T-cell (primary cell): ENCODE measurements at regions not wholly inside any gene's neighbourhood (a gene's known extent, or its start where the extent isn't known, plus 50 kb on each side); places are given as distances from the start of the nearest gene placed in this dataset.
"Not testable (repeated sequence)": the region's sequence is repeated elsewhere in the genome, so short reads cannot be mapped to it uniquely, and the experiment has no call there.

ENCODE experiments used
- ATAC-seq, 4 experiments: fragments of 200-7000 bp in 3 of 4; fragments of 150-1000 bp in 1 of 4; cut with Tn5 transposase; replicated peaks in 1 of 4; 1 replicate in 3 of 4; 2 replicates in 1 of 4; pipeline ENCODE4 v1.10.0; 2021; ENCODE audit warnings: moderate library complexity in 3 of 4, mild to moderate bottlenecking in 2 of 4, moderate number of reproducible peaks in 1 of 4
- CTCF ChIA-PET, 2 donors: fragments of 300-600 bp; sonication (Branson Sonifier 250); formaldehyde crosslinking; loops; one replicate each; lab custom pipeline; 2022; ENCODE audit warnings: antibody characterized with exemption in 2 of 2; lab: Charles Lee
- POLR2A ChIA-PET, 2 donors: fragments of 300-600 bp; sonication (Branson Sonifier 250); formaldehyde crosslinking; loops; one replicate each; lab custom pipeline; 2022; ENCODE audit warnings: antibody characterized with exemption in 2 of 2; lab: Charles Lee
- DNase-seq, 35 experiments: peaks; one replicate each; pipeline versions ENCODE4 v3.0.0 to v3.0.0-alpha.2; 2013 to 2023
- H3K27ac ChIP-seq: one replicate; pipeline ENCODE4 v1.5.1; 2013; ENCODE audit warnings: low read length
- H3K27me3 ChIP-seq, 2 experiments: replicated peaks in 1 of 2; 1 replicate in 1 of 2; 2 replicates in 1 of 2; pipeline versions ENCODE4 v1.6.1 to v1.7.0; 2013; ENCODE audit warnings: low read length in 1 of 2, mixed read lengths in 1 of 2; ENCODE audit not compliant: control insufficient read depth in 2 of 2, insufficient read depth in 2 of 2; ENCODE audit errors: extremely low read depth in 1 of 2
- H3K36me3 ChIP-seq, 2 donors: 1 replicate in 1 of 2; 2 replicates in 1 of 2; pipeline versions ENCODE4 v1.6.1 to v1.7.0; 2013; ENCODE audit warnings: low read length in 1 of 2; ENCODE audit not compliant: control insufficient read depth in 2 of 2, insufficient read depth in 1 of 2; ENCODE audit errors: extremely low read depth in 1 of 2
- H3K4me1 ChIP-seq, 2 experiments: 1 replicate in 1 of 2; 2 replicates in 1 of 2; pipeline versions ENCODE4 v1.6.1 to v1.7.0; 2013; ENCODE audit warnings: low read length in 2 of 2, mixed read lengths in 1 of 2; ENCODE audit not compliant: insufficient read depth in 2 of 2, control insufficient read depth in 1 of 2; ENCODE audit errors: extremely low read depth in 1 of 2
- H3K4me3 ChIP-seq, 2 donors: 1 replicate in 1 of 2; 2 replicates in 1 of 2; pipeline versions ENCODE4 v1.5.1 to v1.7.0; 2013; ENCODE audit warnings: mild to moderate bottlenecking in 2 of 2, low read length in 1 of 2, moderate library complexity in 1 of 2; ENCODE audit not compliant: control insufficient read depth in 1 of 2; ENCODE audit errors: extremely low read depth in 1 of 2
- H3K9me3 ChIP-seq: 2 replicates; pipeline ENCODE4 v1.7.0; 2013
- H3K27ac Mint-ChIP-seq, 2 donors: one replicate each; pipeline ENCODE4 v1.8.0; 2020 to 2021; ENCODE audit warnings: mild to moderate bottlenecking in 2 of 2, mixed read lengths in 2 of 2
- H3K27me3 Mint-ChIP-seq, 2 donors: one replicate each; pipeline ENCODE4 v1.8.0; 2021 to 2022; ENCODE audit warnings: mixed read lengths in 2 of 2
- H3K36me3 Mint-ChIP-seq: one replicate; pipeline ENCODE4 v1.8.0; 2021; ENCODE audit warnings: mixed read lengths
- H3K4me1 Mint-ChIP-seq, 3 donors: one replicate each; pipeline ENCODE4 v1.8.0; 2020 to 2022; ENCODE audit warnings: mixed read lengths in 3 of 3, mild to moderate bottlenecking in 1 of 3
- H3K4me3 Mint-ChIP-seq, 3 donors: one replicate each; pipeline ENCODE4 v1.8.0; 2020 to 2022; ENCODE audit warnings: mild to moderate bottlenecking in 3 of 3, mixed read lengths in 3 of 3, moderate library complexity in 3 of 3
- H3K9me3 Mint-ChIP-seq, 3 donors: one replicate each; pipeline ENCODE4 v1.8.0; 2020 to 2022; ENCODE audit warnings: mixed read lengths in 3 of 3
- WGBS: methylation state at CpG from one replicate; pipeline ENCODE4 v1.1.5; 2013; ENCODE audit warnings: missing lambda C conversion rate; ENCODE audit not compliant: insufficient coverage; 5-methylcytosine and 5-hydroxymethylcytosine counted together

GRCh38 chr7:90061077-90061476 lies 93.2 kb upstream of the STEAP1 start:
- ChIA-PET CTCF (no interaction called here), POLR2A (no interaction called here)
- Mint-ChIP-seq H3K9me3 (no peaks in the 10 kb centered on the region), H3K4me3 (no peak overlapping the region), H3K36me3 (no peaks in the 10 kb centered on the region), H3K27ac (no peak overlapping the region), H3K4me1 (no peaks in the 10 kb centered on the region), H3K27me3 (peaks cover 3 to 4% of the 10 kb centered on the region in 2 donors)
- no peak overlapping the region for H3K27ac ChIP-seq
- no peak for DNase-seq
- H3K4me1 ChIP-seq: no peaks in the 10 kb centered on the region
- H3K27me3 ChIP-seq: no peaks in the 10 kb centered on the region
- no peaks in the 10 kb centered on the region for H3K9me3 ChIP-seq
- ATAC-seq: no peak
- no CpG with 5 or more reads among the region's 2 CpGs for WGBS
- no peak overlapping the region for H3K4me3 ChIP-seq
- no peaks in the 10 kb centered on the region for H3K36me3 ChIP-seq

GRCh38 chr7:90064370-90064769 lies 89.9 kb upstream of the STEAP1 start:
- no peaks in the 10 kb centered on the region for H3K36me3 Mint-ChIP-seq
- no CpG with 5 or more reads among the region's 2 CpGs for WGBS
- H3K9me3 Mint-ChIP-seq: no peaks in the 10 kb centered on the region
- Histone ChIP-seq H3K36me3 (no peaks in the 10 kb centered on the region), H3K4me1 (no peaks in the 10 kb centered on the region), H3K4me3 (no peak overlapping the region), H3K27ac (no peak overlapping the region), H3K27me3 (no peaks in the 10 kb centered on the region), H3K9me3 (no peaks in the 10 kb centered on the region)
- H3K27me3 Mint-ChIP-seq: peaks cover 6 to 9% of the 10 kb centered on the region in 2 donors
- DNase-seq (no peak), ATAC-seq (no peak)
- CTCF ChIA-PET: no interaction called here
- POLR2A ChIA-PET: no interaction called here
- no peak overlapping the region for H3K4me3 Mint-ChIP-seq
- H3K4me1 Mint-ChIP-seq: no peaks in the 10 kb centered on the region
- H3K27ac Mint-ChIP-seq: no peak overlapping the region

- ATAC-seq: no peak
- Histone ChIP-seq H3K4me3 (no peak overlapping the region), H3K27me3 (no peaks in the 10 kb centered on the region), H3K27ac (no peak overlapping the region), H3K36me3 (no peaks in the 10 kb centered on the region), H3K9me3 (no peaks in the 10 kb centered on the region), H3K4me1 (no peaks in the 10 kb centered on the region)
- H3K27ac Mint-ChIP-seq: no peak overlapping the region
- H3K36me3 Mint-ChIP-seq: no peaks in the 10 kb centered on the region
- no peaks in the 10 kb centered on the region for H3K4me1 Mint-ChIP-seq
- 27% methylated on average over 2 of the region's 5 CpGs for WGBS
- no peak overlapping the region for H3K4me3 Mint-ChIP-seq
- ChIA-PET POLR2A (interaction anchor here in 1 of 2 donors (0.7 kb wide), 1 partner anchor 11 kb away, joined by 10 read pairs; no protein-coding TSS in a partner anchor), CTCF (no interaction called here)
- H3K27me3 Mint-ChIP-seq: peaks cover 6 to 12% of the 10 kb centered on the region in 2 donors
- no peak for DNase-seq
- no peaks in the 10 kb centered on the region for H3K9me3 Mint-ChIP-seq
These were observed 87.1 kb upstream of the STEAP1 start for GRCh38 chr7:90067171-90067570.

GRCh38 chr7:90070238-90070637 lies 84.0 kb upstream of the STEAP1 start:
- H3K4me1 Mint-ChIP-seq, H3K36me3 Mint-ChIP-seq, H3K4me3 ChIP-seq, H3K4me1 ChIP-seq, CTCF ChIA-PET, H3K27me3 ChIP-seq, H3K9me3 ChIP-seq, H3K27ac ChIP-seq, H3K4me3 Mint-ChIP-seq, DNase-seq, H3K9me3 Mint-ChIP-seq, H3K36me3 ChIP-seq, POLR2A ChIA-PET, ATAC-seq, H3K27ac Mint-ChIP-seq: not testable (repeated sequence)
- WGBS: 53% methylated on average over 3 of the region's 4 CpGs
- peaks cover 6 to 12% of the 10 kb centered on the region in 2 donors for H3K27me3 Mint-ChIP-seq

- H3K27ac Mint-ChIP-seq: no peak overlapping the region
- Histone ChIP-seq H3K36me3 (no peaks in the 10 kb centered on the region), H3K4me1 (no peaks in the 10 kb centered on the region), H3K27me3 (no peaks in the 10 kb centered on the region), H3K4me3 (no peak overlapping the region), H3K27ac (no peak overlapping the region), H3K9me3 (no peaks in the 10 kb centered on the region)
- peaks cover 0 to 3% of the 10 kb centered on the region in 2 donors for H3K27me3 Mint-ChIP-seq
- H3K36me3 Mint-ChIP-seq: no peaks in the 10 kb centered on the region
- 83% methylated on average over 1 of the region's 3 CpGs for WGBS
- ATAC-seq (no peak), DNase-seq (no peak)
- POLR2A ChIA-PET: no interaction called here
- no peaks in the 10 kb centered on the region for H3K4me1 Mint-ChIP-seq
- no peak overlapping the region for H3K4me3 Mint-ChIP-seq
- no peaks in the 10 kb centered on the region for H3K9me3 Mint-ChIP-seq
- CTCF ChIA-PET: no interaction called here
These were observed 75.3 kb upstream of the STEAP1 start for GRCh38 chr7:90078921-90079320.

- ChIA-PET POLR2A (no interaction called here), CTCF (no interaction called here)
- no peaks in the 10 kb centered on the region for H3K36me3 ChIP-seq
- Mint-ChIP-seq H3K36me3 (no peaks in the 10 kb centered on the region), H3K9me3 (no peaks in the 10 kb centered on the region), H3K27ac (no peak overlapping the region), H3K27me3 (peaks cover 9 to 13% of the 10 kb centered on the region in 2 donors), H3K4me3 (no peak overlapping the region), H3K4me1 (no peaks in the 10 kb centered on the region)
- DNase-seq (no peak), ATAC-seq (no peak)
- 87% methylated on average over 2 of the region's 3 CpGs for WGBS
- H3K9me3 ChIP-seq: no peaks in the 10 kb centered on the region
- H3K4me1 ChIP-seq: no peaks in the 10 kb centered on the region
- peaks cover 0 to under 1% of the 10 kb centered on the region in 2 experiments for H3K27me3 ChIP-seq
- no peak overlapping the region for H3K27ac ChIP-seq
- H3K4me3 ChIP-seq: no peak overlapping the region
These were observed 72.6 kb upstream of the STEAP1 start for GRCh38 chr7:90081621-90082020.

GRCh38 chr7:90092506-90092905 lies 61.8 kb upstream of the STEAP1 start:
- H3K27ac ChIP-seq: no peak overlapping the region
- no peaks in the 10 kb centered on the region for H3K36me3 ChIP-seq
- H3K36me3 Mint-ChIP-seq: no peaks in the 10 kb centered on the region
- no peaks in the 10 kb centered on the region for H3K4me1 ChIP-seq
- H3K27me3 Mint-ChIP-seq: no peaks in the 10 kb centered on the region
- H3K4me3 ChIP-seq: no peak overlapping the region
- H3K9me3 Mint-ChIP-seq: peaks cover 0 to 4% (median 0%) of the 10 kb centered on the region in 3 donors
- CTCF ChIA-PET: no interaction called here
- H3K27me3 ChIP-seq: no peaks in the 10 kb centered on the region
- POLR2A ChIA-PET: no interaction called here
- no peak overlapping the region for H3K27ac Mint-ChIP-seq
- no peaks in the 10 kb centered on the region for H3K4me1 Mint-ChIP-seq
- ATAC-seq (no peak), DNase-seq (no peak)
- no peaks in the 10 kb centered on the region for H3K9me3 ChIP-seq
- H3K4me3 Mint-ChIP-seq: no peak overlapping the region
